Mucosa of stomach (tissue), 1 donor: ENCODE measurements at regions not wholly inside any gene's neighbourhood (a gene's known extent, or its start where the extent isn't known, plus 50 kb on each side); places are given as distances from the start of the nearest gene placed in this dataset.
"Not testable (repeated sequence)": the region's sequence is repeated elsewhere in the genome, so short reads cannot be mapped to it uniquely, and the experiment has no call there.

Experiments used
- H3K27me3 ChIP-seq: one replicate; pipeline ENCODE4 v1.7.0; 2013; ENCODE audit warnings: mild to moderate bottlenecking, low read length; ENCODE audit not compliant: control insufficient read depth, insufficient read depth
- H3K36me3 ChIP-seq: one replicate; pipeline ENCODE4 v1.7.0; 2013; ENCODE audit warnings: low read length; ENCODE audit not compliant: control insufficient read depth, insufficient read depth
- H3K4me1 ChIP-seq: one replicate; pipeline ENCODE4 v1.7.0; 2013; ENCODE audit warnings: mild to moderate bottlenecking, low read length; ENCODE audit not compliant: control insufficient read depth, insufficient read depth
- H3K4me3 ChIP-seq: one replicate; pipeline ENCODE4 v1.7.0; 2013; ENCODE audit warnings: low read length
- H3K9ac ChIP-seq: one replicate; pipeline ENCODE4 v1.7.0; 2013; ENCODE audit warnings: mild to moderate bottlenecking, low read length, moderate library complexity
- H3K9me3 ChIP-seq: one replicate; pipeline ENCODE4 v1.7.0; 2013; ENCODE audit warnings: mild to moderate bottlenecking, low read length, moderate library complexity; ENCODE audit not compliant: control insufficient read depth
- donor health status: Pancreatic carcinoma.

DNA sequence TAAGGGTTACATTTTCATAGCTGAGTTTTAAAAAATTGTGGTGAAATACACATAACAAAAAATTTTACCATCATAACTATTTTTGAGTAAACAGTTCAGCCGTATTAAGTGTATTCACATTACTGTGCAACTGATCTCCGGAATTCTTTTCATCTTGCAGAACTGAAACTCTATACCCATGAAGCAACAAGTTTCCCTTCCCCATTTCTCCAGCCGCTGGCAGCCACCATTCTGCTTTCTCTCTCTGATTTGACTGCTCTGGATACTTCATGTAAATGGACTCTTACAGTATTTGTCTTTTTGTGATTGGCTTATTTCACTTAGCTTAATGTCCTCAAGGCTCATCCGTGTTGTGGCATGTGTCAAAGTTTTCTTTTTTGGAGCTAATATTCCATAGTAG is 341.6 kb downstream of the QKI start:
- Histone ChIP-seq H3K9me3 (no peaks in the 10 kb centered on the region), H3K4me3 (no peak overlapping the region), H3K4me1 (no peaks in the 10 kb centered on the region), H3K36me3 (no peaks in the 10 kb centered on the region), H3K27me3 (no peaks in the 10 kb centered on the region), H3K9ac (no peak overlapping the region)

DNA sequence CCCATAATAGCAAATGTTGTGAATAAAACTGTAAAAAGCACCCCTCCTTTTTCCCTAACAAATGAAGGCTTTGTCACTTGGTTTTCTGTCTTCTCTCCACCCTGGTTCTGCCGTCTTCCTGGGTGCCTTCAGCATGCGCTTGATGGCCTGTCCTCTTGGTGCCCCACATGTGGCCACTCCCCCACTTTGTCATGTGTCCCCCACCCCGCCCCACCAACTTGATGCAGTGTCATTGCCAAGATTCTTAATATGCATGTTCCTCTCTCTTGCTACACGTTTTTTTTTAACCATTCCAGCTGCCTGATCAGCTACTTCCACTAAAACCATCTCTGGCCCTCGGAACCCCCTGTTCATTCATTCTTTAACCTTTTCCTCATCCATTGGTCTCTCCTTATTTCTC is 340.3 kb downstream of the QKI start:
- H3K36me3 ChIP-seq = no peaks in the 10 kb centered on the region
- H3K9me3 ChIP-seq = no peaks in the 10 kb centered on the region
- H3K9ac ChIP-seq = no peak overlapping the region
- H3K4me1 ChIP-seq = no peaks in the 10 kb centered on the region
- H3K4me3 ChIP-seq = no peak overlapping the region
- H3K27me3 ChIP-seq = no peaks in the 10 kb centered on the region

DNA sequence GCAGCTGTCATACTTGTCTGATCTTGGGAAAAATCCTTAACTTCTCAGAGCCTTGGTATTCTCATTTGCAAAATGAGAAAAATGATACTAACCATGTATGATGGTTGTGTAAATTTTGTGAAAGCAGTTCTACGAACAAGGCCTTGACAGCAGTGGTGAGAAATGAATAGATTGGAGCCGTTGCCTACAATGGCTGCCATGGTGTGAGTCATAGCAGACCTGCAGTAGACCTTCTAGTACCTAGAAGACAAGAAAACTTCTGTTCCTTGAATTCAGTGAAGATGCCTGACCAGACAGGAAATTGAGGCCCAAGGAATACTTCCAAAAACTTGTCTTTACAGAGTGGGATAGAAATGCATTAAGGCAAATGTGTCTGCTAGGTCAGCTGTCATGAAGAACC is 338.9 kb downstream of the QKI start:
- H3K27me3 ChIP-seq = no peaks in the 10 kb centered on the region
- H3K9ac ChIP-seq = no peak overlapping the region
- H3K4me3 ChIP-seq = no peak overlapping the region
- no peaks in the 10 kb centered on the region for H3K9me3 ChIP-seq
- no peaks in the 10 kb centered on the region for H3K36me3 ChIP-seq
- H3K4me1 ChIP-seq = no peaks in the 10 kb centered on the region

DNA sequence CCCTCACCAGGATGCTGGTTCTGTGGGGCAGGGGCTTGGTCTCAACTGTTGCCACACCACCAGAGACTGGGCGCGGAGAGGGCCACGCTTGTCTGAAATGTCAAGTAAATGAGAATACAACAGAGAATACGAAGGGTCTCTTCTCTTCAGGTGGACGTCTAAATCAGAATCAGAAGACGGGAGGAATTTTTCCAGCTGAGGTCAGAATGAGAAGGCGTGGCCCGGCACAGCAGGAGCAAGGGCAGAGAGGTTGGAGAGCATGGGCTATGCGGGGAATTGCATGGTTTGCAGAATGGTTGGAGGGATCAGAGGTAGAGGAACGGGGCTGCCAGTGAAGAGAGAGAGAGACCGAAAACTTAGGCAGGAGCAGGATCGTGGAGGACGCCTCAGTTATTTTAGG is 337.9 kb downstream of the QKI start:
- no peak overlapping the region for H3K4me3 ChIP-seq
- no peaks in the 10 kb centered on the region for H3K36me3 ChIP-seq
- no peaks in the 10 kb centered on the region for H3K27me3 ChIP-seq
- H3K9ac ChIP-seq = no peak overlapping the region
- no peaks in the 10 kb centered on the region for H3K9me3 ChIP-seq
- H3K4me1 ChIP-seq = no peaks in the 10 kb centered on the region

DNA sequence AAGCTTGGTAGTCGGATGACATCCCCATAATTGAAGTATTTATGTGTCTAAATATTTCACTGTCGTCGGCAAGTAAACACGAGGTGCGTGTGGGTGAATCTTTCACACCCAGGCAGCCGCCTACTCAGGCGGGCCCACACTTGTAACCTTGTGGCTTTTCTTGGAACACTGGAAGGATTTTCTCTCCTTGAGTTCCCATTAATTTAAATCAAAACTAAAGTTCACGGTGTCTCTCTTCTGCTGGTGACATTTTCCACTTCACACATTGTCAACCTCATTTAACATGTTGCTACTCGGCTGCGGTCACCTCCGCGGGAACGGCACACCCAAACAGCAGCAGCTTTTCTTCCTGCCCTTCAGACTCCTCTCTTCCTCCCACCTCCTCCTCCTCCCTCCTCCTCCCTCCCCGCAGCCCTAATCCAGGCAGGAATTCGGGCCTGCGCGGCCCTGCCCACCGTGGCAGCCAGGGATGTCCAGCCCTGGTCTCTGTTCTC is 336.6 kb downstream of the QKI start:
- no peaks in the 10 kb centered on the region for H3K36me3 ChIP-seq
- no peaks in the 10 kb centered on the region for H3K27me3 ChIP-seq
- no peaks in the 10 kb centered on the region for H3K4me1 ChIP-seq
- H3K9me3 ChIP-seq = no peaks in the 10 kb centered on the region
- H3K9ac ChIP-seq = no peak overlapping the region
- H3K4me3 ChIP-seq = no peak overlapping the region

DNA sequence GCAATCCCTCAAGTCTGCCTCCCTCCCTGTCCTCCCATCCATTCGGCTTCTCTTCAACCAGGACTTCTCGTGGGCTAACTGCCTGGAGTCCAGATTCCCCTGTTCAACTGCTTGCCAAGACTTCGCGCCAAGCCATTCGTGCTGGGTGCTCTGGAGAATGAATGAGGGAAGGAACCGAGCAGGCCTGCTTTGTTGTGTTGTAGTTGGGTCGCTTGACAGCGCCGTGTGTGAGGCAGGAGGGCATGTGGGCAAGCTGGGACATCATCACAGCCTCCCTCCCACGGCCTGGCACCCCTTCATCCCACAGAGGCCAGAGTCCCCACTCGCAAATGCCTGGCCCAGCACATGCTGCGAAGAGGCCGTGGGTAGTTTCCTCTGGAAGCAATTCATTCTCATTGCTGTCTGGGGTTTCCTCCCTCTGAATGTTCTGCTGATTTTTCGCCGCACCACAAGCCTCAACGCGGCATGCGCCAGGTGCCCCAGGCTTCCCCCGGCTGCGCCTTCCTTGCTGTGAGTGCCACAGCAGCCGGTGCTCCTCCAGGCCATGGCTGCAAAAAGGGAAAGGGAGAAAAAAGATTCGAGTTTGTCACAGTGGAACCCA is 336.0 kb downstream of the QKI start:
- H3K36me3 ChIP-seq = no peaks in the 10 kb centered on the region
- H3K27me3 ChIP-seq = no peaks in the 10 kb centered on the region
- H3K4me3 ChIP-seq = no peak overlapping the region
- no peak overlapping the region for H3K9ac ChIP-seq
- no peaks in the 10 kb centered on the region for H3K9me3 ChIP-seq
- H3K4me1 ChIP-seq = no peaks in the 10 kb centered on the region

DNA sequence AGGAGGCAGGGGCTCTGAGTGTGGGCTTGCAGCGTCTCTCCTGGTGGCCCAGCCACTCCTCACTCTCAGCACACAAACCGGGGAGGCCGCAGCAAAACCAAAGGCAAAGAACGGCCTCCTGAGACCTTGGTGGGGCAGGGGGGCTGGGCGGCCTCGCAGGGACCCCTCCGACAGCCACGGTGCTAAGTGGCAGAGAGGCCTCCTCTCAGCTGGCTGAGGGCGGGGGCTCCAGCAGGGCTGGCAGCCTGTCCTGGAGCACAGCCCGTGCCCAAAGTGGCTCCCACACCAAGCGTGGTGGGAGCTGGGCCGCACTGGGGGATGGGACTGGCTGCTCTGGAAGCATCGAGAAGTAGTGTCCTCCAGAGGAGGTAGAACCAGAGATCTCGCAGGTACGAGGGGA is 334.4 kb downstream of the QKI start:
- Histone ChIP-seq H3K4me3 (no peak overlapping the region), H3K4me1 (no peaks in the 10 kb centered on the region), H3K9me3 (no peaks in the 10 kb centered on the region), H3K9ac (no peak overlapping the region), H3K36me3 (no peaks in the 10 kb centered on the region), H3K27me3 (no peaks in the 10 kb centered on the region)

DNA sequence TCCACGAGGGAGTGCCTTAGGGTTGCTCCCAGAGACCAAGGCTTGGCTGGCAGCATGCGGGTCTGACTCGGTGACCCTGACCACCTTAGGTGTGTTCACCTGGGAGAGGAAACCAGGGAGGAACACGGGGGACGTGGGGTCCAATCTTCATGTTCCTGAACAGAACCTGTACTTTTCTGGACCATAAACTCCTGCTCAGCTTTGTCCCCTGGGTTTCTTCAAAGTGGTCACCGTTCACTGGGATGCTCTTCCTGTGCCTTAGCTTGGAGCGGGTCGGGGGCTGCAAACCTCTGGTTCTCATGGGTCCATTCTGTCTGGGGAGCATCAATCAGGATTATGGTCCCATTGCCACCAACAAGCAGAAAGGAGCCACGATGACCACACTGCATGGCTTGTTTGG is 333.5 kb downstream of the QKI start:
- Histone ChIP-seq H3K27me3 (no peaks in the 10 kb centered on the region), H3K4me3 (no peak overlapping the region), H3K9ac (no peak overlapping the region), H3K4me1 (no peaks in the 10 kb centered on the region), H3K36me3 (no peaks in the 10 kb centered on the region), H3K9me3 (no peaks in the 10 kb centered on the region)

DNA sequence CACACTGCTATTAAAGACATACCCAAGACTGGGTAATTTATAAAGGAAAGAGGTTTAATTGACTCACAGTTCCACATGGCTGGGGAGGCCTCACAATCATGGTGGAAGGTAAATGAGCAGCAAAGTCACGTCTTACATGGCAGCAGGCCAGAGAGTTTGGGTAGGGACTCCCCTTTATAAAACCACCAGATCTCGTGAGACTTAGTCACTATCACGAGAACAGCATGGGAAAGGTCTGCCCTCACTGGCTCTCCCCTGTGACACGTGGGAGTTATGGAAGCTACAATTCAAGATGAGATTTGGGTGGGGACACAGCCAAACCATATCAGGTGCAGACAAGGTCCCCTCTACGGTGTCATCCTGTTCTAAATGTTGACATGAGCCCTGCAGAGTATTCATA is 332.5 kb downstream of the QKI start:
- not testable (repeated sequence) for H3K4me3 ChIP-seq, H3K27me3 ChIP-seq, H3K36me3 ChIP-seq, H3K4me1 ChIP-seq, H3K9ac ChIP-seq, H3K9me3 ChIP-seq

DNA sequence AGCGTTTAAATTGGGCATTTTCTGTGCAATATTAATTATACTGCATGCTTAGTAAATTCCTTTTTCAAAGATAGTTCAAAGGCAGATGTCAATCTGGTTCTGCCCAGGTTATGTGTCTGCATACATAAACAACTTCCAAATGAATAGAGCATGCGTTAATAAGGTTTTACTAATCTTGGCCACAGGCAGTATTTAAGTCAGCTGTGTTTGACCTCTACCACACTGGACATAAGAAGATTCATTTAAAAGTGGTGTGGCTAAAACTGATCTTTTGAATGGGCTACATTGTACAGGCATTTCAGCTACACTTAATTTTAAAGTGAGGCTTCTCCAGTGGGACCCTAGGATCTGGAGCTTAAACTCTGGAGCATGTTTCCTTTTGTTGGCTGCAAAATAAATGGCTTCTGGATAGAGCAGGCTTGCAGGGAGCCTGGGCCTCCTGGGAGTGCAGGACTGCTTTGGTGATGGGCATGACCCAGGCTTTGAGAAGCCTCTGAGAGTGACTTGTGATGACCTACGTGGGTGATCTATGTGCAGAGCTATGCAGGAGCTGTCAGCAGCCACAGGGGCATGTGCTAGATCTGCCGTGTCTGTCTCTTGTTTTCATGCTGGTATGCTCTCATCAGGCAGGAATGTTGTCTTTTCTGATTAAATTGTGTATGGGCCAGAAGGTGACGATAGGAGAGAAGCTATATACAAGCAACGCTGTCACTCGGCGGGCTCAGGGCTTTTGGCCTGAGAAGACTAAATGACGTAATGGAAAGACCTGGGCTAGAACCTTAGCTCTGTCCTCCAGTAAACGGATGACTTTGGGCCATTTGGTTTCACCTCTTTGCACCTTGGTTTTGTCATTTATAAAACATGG is 331.2 kb downstream of the QKI start:
- Histone ChIP-seq H3K36me3 (no peaks in the 10 kb centered on the region), H3K9ac (no peak overlapping the region), H3K4me1 (no peaks in the 10 kb centered on the region), H3K9me3 (no peaks in the 10 kb centered on the region), H3K4me3 (no peak overlapping the region), H3K27me3 (no peaks in the 10 kb centered on the region)

DNA sequence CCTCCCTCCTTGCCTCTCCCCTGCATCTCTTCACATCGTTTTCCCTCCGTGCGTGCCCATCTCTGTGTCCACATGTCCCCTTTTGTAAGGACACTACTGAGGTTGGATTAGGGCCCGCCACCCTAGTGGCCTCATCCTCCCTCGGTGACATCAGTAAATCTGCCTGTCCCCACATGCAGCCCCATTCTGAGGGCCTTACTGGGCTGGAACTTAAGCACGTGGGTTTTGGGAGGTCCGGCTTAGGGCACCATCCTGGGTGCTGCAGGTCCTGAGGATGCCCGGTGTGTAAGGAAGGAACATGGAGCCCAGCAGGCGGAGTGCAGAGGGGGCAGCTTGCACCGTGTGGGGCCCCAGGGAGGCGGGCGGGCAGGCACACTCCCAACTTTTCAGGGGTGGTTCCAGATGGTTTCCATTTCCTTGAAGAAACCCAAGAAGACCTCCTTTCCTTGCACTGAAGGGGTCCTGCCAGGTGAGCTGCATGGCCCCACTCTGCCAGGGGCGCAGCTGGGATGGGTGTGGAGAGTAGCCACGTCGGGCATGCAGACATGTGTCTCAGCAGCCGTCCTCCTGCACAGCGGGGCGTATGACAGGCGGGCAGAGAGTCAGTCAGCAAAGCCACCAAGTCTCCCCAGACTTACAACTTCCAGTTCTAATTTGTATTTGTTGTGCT is 329.9 kb downstream of the QKI start:
- H3K36me3 ChIP-seq = no peaks in the 10 kb centered on the region
- no peaks in the 10 kb centered on the region for H3K9me3 ChIP-seq
- no peaks in the 10 kb centered on the region for H3K27me3 ChIP-seq
- no peak overlapping the region for H3K4me3 ChIP-seq
- no peaks in the 10 kb centered on the region for H3K4me1 ChIP-seq
- H3K9ac ChIP-seq = no peak overlapping the region

DNA sequence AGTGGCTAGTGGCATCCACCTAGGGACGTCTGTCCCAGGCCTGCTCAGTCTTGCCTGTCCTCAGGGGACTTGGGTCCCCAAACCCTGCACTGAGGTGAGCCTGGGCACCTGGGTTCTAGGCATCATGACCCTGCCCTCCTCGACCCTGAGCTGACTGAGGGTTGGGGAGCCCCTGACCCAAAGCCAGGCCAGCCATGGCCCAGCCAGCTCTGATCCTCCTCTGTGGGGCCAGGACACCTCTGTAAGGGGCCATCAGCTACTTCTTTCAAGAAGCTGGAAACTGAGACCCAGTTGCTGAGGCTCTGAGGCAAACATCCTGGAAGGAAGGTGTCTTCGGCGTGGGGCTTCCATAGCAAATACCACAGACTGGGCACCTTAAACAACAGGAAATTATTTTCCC is 329.3 kb downstream of the QKI start:
- Histone ChIP-seq H3K9me3 (no peaks in the 10 kb centered on the region), H3K9ac (no peak overlapping the region), H3K27me3 (no peaks in the 10 kb centered on the region), H3K4me1 (no peaks in the 10 kb centered on the region), H3K4me3 (no peak overlapping the region), H3K36me3 (no peaks in the 10 kb centered on the region)
